MCF 10A (cell line): ENCODE measurements at regions not wholly inside any gene's neighbourhood (a gene's known extent, or its start where the extent isn't known, plus 50 kb on each side); places are given as distances from the start of the nearest gene placed in this dataset.

Experiments
- BruUV-seq: library from RNA; stranded (reverse); fragments of 400-500 nt; replicated peaks from 2 replicates; lab custom pipeline; 2021; lab: Mats Ljungman, UMichigan
- CTCF ChIA-PET: fragments of 300-600 bp; sonication (Branson Sonifier 250); formaldehyde crosslinking; extraction: SDS; loops from one replicate; lab custom pipeline; 2021; ENCODE audit warnings: antibody characterized with exemption, inconsistent platforms; lab: Yijun Ruan, JAX
- POLR2A ChIA-PET: fragments of 300-600, 350-650 bp; sonication (Branson Sonifier 250); formaldehyde crosslinking; extraction: SDS; loops from one replicate; lab custom pipeline; 2020; ENCODE audit warnings: antibody characterized with exemption, inconsistent platforms; lab: Yijun Ruan, JAX
- DNase-seq: peaks from one replicate; pipeline ENCODE4 v3.0.0-alpha.2; 2018; ENCODE audit not compliant: unreplicated experiment
- H3K27ac Mint-ChIP-seq: one replicate; pipeline ENCODE4 v1.8.0; 2022; ENCODE audit warnings: mild to moderate bottlenecking, low read depth, mixed read lengths; ENCODE audit not compliant: unreplicated experiment
- H3K27me3 Mint-ChIP-seq: one replicate; pipeline ENCODE4 v1.8.0; 2022; ENCODE audit warnings: mixed read lengths; ENCODE audit not compliant: insufficient read depth, unreplicated experiment
- H3K36me3 Mint-ChIP-seq: one replicate; pipeline ENCODE4 v1.8.0; 2022; ENCODE audit warnings: mild to moderate bottlenecking, moderate library complexity, mixed read lengths; ENCODE audit not compliant: insufficient read depth, unreplicated experiment
- H3K4me1 Mint-ChIP-seq: one replicate; pipeline ENCODE4 v1.8.0; 2022; ENCODE audit warnings: mixed read lengths; ENCODE audit not compliant: insufficient read depth, unreplicated experiment
- H3K4me3 Mint-ChIP-seq: one replicate; pipeline ENCODE4 v1.8.0; 2022; ENCODE audit warnings: mild to moderate bottlenecking, moderate library complexity, mixed read lengths; ENCODE audit not compliant: unreplicated experiment
- H3K9me3 Mint-ChIP-seq: one replicate; pipeline ENCODE4 v1.8.0; 2022; ENCODE audit warnings: mixed read lengths; ENCODE audit not compliant: unreplicated experiment
- CTCF ChIP-seq: fragments of 200-600 bp; IDR thresholded peaks from one replicate; pipeline ENCODE4 v1.8.0; 2022; ENCODE audit warnings: antibody characterized with exemption, mild to moderate bottlenecking; ENCODE audit not compliant: unreplicated experiment
- intact Hi-C: fragments of 100-400 bp; cut with micrococcal nuclease; formaldehyde crosslinking; loops from 2 replicates; pipeline ENCODE4 v1.14.1; 2022

GRCh38 chr22:48639896-48640748, 1187.6 kb downstream of the BRD1 start:
- Mint-ChIP-seq H3K4me3 (no peak overlapping the region), H3K27me3 (no peaks in the 10 kb centered on the region), H3K36me3 (no peaks in the 10 kb centered on the region), H3K27ac (no peak overlapping the region), H3K4me1 (no peaks in the 10 kb centered on the region), H3K9me3 (peaks cover 12% of the 10 kb centered on the region)
- DNase-seq, result no peak
- ChIA-PET CTCF (no interaction called here), POLR2A (interaction anchor here (0.7 kb wide), 1 partner anchor 43 kb away, joined by 3 read pairs; no protein-coding TSS in a partner anchor)
- TF ChIP-seq CTCF, result no peak
- intact Hi-C loops, result no loop called here
- no TSS peak for BruUV-seq

GRCh38 chr22:48639021-48639795, 1188.5 kb downstream of the BRD1 start:
- no TSS peak for BruUV-seq
- Mint-ChIP-seq H3K9me3 (peaks cover 3% of the 10 kb centered on the region), H3K27me3 (no peaks in the 10 kb centered on the region), H3K4me3 (no peak overlapping the region), H3K36me3 (no peaks in the 10 kb centered on the region), H3K27ac (no peak overlapping the region), H3K4me1 (no peaks in the 10 kb centered on the region)
- no peak for TF ChIP-seq CTCF
- intact Hi-C loops, result no loop called here
- ChIA-PET CTCF (no interaction called here), POLR2A (no interaction called here)
- no peak for DNase-seq

- no peaks in the 10 kb centered on the region for H3K27me3 Mint-ChIP-seq
- CTCF ChIA-PET, result no interaction called here
These were observed 1190.4 kb downstream of the BRD1 start for GRCh38 chr22:48637231-48637630.

More at GRCh38 chr22:48637231-48637630, 1190.4 kb downstream of the BRD1 start:
- Mint-ChIP-seq H3K36me3 (no peaks in the 10 kb centered on the region), H3K4me1 (no peaks in the 10 kb centered on the region), H3K9me3 (no peaks in the 10 kb centered on the region), H3K4me3 (no peak overlapping the region), H3K27ac (no peak overlapping the region)
- intact Hi-C loops, result no loop called here
- DNase-seq, result no peak
- TF ChIP-seq CTCF, result no peak
- BruUV-seq, result no TSS peak
- POLR2A ChIA-PET, result no interaction called here
